IPS DF 4.7 (cell line): ENCODE measurements at regions not wholly inside any gene's neighbourhood (a gene's known extent, or its start where the extent isn't known, plus 50 kb on each side); places are given as distances from the start of the nearest gene placed in this dataset.
A peak's percentile ranks its signal among the peaks of the same experiment; 100 is the strongest.

Source experiments
- DNase-seq: peaks from one replicate; pipeline ENCODE4 v3.0.0-alpha.2; 2013; ENCODE audit warnings: low spot score; ENCODE audit errors: extremely low read depth

DNA sequence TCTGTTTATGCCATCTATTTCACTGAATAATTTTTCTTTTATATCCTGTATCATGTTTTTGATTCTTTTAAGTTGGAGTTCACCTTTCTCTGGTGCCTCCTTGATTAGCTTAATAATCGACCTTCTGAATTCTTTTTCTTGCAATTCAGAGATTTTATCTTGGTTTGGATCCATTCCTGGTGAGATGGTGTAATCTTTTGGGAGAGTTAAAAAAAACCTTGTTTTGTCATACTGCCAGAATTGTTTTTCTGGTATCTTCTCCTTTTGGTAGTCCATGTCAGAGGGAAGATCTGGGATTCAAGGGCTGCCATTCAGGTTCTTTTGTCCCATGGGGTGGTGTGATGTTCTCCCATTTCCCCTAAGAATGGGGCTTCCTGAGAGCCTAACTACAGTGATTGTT is 800.8 kb upstream of the TYRP1 start:
- DNase-seq: no peak

DNA sequence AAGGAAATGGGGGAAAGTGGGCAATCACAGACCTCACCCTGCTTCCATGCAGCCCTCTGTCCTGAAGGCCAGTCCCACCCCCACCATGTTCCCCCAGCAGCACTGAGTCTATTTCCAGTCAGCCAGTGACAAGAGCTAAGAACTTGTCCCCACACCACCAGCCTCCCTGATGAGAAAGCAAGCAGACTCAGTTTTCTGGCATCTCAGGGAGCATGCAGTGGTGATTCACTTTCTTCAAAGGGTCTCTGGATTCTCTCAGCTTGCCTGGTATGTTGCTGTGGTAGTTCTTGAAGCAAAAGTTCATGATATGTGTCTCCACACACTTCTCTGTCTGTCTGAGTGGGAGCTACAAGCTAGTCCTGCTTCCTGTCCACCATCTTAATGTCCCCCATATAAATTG is 799.9 kb upstream of the TYRP1 start:
- no peak for DNase-seq

DNA sequence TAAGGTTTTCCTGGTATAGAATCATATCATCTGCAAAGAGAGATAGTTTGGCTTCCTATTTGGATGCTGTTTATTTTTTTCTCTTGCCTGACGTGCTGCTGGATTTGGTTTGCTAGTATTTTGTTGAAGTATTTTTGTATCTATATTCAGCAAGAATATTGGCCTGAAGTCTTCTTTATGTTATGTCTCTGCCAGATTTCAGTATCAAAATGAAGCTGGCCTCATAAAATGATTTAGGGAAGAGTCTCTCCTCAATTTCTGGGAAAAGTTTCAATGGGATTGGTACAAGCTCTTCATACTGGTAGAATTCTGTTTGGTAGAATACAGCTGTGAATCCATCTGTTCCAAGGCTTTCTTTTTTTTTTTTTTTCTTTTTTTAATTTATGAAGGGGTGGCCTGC is 799.0 kb upstream of the TYRP1 start:
- no peak for DNase-seq

DNA sequence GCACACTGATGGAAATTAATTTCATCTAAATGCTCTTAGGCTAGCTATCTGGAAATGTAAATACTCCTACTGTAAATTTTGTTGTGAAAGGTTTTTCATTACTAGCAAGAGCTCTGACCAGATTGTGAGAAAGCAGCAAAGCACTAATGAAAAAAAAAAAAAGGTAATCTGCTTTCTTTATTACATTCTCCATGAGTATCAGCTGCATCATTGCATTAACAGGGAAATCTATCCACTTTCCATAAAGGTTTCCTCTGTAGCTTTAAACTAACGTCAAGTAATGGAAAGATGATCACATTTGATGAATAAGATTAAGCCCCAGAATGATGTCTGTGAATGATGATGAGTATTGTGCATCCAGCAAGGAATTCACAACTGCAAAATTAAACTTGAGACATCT is 790.6 kb upstream of the TYRP1 start:
- no peak for DNase-seq

DNA sequence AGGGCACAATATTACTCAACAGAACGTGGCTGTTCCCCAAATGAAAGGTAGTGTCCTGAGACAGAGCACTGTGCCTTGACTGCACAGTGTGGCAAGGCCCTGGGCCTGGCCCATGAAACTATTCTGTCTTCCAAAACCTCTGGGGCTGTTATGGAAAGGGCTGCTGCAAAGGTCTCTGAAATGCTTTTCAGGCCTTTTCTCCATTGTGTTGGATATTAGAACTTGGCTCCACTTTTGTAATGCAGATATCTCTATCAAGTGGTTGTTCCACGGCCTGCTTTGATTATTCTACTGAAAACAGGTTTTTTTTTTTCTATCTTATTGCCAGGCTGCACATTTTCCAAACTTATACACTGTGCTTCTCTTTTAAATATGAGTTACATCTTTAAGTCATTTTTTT is 777.5 kb upstream of the TYRP1 start:
- peak; percentile 9 for DNase-seq

DNA sequence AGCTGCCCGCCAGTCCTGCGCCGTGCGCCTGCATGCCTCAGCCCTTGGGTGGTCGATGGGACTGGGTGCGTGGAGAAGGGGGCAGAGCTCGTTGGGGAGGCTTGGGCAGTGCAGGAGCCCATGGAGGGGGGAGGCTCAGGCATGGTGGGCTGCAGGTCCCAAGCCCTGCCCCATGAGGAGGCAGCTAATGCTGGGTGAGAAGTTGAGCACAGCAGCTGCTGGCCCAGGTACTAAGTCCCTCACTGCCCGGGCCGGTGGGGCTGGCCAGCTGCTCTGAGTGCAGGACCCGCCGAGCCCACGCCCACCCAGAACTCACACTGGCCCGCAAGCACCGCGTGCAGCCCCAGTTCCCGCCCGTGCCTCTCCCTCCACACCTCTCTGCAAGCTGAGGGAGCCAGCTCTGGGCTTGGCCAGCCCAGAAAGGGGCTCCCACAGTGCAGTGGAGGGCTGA is 764.3 kb upstream of the TYRP1 start:
- DNase-seq: no peak

DNA sequence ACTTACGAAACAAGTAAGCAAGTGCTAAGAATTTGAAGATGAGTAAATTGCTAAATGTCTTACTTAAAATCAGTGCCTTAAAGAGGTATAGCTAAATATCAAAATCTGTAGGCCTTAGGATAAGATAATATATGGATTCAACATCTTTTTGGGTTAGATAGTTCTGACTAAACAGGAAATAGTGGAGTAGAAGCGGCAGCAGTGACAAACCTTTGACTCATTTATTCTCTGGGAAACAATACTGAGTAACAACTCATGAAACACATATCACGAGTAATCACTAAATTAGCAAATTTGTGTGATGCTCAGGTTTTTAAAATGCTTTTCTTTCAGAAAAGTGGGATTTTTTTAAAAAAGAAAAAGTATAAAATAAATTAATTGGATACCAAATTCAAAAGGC is 762.1 kb upstream of the TYRP1 start:
- no peak for DNase-seq

DNA sequence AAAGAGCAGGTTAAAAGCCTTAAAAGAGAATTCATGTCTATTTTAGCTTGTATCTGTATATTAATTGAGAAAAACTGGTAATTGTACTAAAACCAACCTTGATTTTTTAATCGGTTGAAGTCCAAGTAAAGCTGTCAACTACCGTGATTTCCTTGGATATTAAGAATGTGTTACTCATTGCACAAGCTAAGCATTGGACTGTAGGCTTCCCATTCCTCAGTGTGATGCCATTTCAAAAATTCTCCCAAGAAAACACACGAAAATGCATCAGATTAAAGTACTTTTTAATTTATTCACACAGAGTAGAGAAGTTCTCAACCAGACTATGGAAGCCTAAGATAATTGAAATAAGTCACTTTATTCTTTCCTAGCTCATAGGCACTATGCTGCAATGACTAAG is 761.4 kb upstream of the TYRP1 start:
- DNase-seq: no peak

DNA sequence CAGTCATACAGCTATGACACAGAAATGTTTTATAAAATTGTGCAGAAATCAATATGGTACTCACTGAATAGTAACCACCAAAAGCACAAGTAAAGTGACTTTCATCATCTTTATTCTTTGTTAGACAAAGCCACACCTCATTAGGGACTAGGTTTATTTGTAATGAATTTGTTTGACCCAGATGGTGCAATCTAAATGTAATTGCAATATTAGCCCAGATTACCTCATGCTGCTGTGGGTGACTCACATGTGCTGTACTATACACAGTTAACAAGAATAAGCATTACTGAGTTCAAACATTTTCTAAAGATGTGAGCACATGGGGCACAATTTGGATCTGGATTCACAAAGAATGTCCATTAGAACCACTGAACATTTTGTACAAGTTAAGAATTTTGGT is 759.3 kb upstream of the TYRP1 start:
- no peak for DNase-seq

DNA sequence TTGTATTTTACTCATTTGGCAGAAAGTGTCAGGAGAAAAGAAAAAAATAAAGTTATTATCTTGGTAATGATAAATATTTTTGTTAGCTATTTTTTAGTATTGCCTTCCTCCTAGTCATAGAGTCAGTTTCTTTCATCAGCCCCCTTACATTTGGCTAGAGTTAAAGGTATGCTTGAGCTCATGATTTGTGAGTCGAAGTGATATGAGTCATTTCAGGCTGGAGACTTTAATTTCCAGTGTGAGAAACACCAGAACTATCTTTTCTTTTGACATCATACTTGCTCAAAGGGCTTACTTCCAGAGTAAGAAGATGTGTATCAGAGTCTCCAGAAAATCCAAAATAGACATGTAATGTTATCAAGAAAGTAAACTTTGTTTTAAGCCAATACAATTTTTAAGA is 746.7 kb upstream of the TYRP1 start:
- no peak for DNase-seq

DNA sequence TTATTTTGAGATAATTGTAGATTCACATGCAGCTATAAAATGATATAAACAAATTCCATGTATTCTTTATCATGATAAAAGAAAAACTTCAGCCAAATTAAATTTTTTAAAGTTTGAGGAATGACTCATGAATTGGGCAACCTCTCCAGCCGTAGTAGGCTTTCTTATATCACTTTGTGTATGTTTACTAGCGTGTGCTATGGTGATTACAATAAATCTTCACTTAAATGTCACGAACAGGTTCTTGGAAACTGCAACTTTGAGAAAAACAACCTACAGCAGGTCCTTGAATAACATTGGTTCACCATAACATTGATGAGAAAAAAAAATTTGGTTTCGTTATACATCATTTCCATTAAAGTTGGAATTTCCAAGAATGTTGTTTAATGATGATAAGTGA is 730.9 kb upstream of the TYRP1 start:
- DNase-seq: no peak

DNA sequence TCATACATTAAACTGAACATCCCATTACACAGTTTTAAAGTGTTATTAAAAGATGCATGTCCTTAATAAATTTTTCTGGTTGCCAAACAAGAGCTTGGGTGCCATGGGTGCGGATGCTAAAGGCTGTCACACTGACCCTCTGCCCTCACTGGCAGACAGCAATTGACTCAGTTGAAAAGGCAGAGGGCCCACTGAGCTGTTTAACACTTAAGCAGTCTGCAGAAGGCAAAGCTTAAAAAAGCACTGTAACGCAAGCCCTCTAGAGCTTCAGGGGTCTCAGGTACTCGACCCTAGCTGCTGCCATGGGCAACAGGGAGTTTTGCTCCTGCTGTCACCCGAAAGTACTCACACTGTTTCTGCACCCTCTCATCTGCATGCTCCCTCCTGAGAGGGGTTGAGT is 726.4 kb upstream of the TYRP1 start:
- no peak for DNase-seq

DNA sequence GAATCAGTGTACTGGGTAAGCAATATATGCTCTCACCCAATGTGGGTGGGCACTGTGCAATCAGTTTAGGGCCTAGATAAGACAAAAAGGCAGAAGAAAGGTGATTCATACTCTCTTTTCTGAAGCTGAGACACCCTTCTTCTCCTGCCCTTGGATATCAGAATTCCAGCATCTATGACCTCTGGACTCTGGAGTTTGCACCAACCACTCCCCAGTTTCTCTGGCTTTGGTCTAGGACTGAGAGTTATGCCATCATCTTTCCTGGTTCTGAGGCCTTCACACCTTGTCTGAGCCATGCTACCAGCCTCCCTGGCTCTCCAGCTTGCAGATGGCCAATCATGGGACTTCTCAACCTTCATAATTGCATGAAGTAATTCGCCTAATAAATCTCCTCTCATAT is 724.6 kb upstream of the TYRP1 start:
- no peak for DNase-seq

DNA sequence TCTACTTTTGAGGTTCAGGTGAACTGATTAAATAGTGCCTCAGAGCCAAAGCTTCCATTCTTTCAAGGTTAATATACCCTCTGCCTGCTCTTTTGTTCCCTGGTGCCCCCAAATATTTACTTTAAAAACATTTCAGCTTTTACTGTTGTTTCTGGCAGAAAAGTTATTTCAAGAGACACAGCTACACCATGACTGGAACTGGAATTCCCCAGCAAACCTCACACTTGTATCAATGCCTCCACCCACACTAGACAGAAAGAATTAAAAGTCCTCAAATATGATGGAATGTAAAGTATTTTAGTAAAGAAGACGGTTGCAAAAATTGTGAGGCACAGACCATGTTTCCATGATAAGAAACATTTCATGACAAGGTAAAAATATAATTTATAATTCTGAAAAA is 720.2 kb upstream of the TYRP1 start:
- no peak for DNase-seq

DNA sequence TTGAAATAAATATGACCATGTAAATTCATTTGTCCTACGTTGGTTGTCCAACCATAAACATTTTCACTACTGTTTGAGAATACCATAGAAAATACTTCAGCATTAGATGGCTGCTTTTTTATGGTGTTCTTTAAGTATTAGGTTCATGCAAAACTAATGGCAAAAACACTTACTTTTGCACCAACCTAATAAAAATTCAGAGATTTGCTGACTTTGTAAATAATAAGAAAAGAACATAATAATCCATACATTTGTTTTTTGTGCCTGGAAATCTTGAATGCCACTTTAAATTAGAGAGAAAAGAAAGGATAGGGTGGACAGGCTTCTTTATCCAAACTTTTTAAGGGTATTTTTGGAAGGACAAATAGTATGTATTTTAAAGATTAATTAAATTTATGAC is 719.7 kb upstream of the TYRP1 start:
- no peak for DNase-seq

DNA sequence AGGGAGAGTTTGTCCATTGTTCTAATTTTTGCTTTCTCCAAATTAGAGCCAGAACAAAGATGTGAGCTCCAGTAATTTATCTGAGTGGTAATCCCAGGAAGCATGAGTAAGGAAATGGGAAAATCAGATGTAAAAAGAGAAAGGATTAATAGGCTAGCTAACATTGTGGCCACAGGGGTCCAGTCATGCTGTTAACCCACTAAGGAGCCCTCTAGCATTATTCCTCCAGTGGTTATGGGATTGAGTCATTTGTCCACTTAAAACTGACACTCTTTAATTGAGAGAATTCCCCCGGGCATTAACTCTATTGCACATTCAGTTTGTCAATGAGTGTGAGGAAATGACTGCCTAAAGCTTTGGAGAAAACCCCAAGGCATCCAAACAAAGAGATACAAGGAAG is 700.3 kb upstream of the TYRP1 start:
- DNase-seq: no peak

DNA sequence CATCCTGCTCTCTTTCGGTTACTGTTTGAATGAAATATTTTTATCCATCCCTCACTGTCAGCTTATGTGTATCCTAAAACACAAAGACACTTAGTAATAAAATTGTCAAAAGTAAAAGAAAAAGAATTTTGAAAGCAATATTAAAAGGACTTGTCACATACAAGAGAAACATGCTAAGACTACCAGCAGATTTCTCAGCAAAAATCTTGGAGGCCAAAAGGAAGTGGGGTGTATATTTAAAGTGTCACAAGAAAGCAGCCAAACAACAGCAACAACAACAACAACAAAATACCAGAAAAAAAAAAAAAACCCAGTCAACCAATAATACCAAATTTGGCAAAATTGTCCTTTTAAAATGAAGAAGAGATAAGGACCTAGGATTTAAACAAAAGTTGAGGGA is 678.7 kb upstream of the TYRP1 start:
- DNase-seq: no peak

DNA sequence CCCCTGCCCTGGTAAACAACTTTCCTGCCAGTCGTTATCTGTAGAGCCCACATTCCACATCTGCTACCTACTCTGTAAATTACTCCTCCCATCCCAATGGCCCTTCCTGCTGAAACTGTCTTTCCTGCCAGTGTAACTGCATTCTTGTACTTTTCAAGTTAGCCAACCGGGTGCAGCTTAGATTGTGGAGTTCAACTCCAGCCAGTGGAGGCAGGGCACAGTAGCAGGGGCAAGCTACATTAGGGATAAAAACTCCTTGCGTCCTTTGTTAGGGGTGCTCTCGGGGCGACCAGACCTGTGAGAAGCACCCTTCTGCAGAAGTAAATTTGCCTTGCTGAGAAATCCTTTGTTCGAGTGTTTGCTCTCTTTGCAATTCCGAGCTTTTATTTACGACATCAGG is 639.0 kb upstream of the TYRP1 start:
- no peak for DNase-seq

DNA sequence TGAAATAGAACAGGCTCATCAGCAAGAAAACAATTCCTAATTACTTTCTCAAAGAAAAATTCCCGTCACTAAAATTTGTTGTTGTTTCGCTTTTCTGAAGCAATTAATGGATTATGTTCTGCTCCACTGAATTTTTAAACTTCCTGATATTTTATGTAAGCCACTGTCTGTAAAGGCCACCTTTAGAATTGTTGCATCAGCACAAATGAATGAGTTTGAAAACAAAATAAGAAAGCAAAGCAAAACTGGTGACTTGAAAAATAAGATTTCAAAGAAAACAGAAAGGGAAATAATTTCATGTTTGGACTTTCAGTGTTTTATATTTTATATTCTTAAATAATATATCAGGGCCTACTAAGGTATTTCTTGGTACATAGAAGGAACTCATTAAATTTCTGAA is 636.3 kb upstream of the TYRP1 start:
- DNase-seq: no peak

DNA sequence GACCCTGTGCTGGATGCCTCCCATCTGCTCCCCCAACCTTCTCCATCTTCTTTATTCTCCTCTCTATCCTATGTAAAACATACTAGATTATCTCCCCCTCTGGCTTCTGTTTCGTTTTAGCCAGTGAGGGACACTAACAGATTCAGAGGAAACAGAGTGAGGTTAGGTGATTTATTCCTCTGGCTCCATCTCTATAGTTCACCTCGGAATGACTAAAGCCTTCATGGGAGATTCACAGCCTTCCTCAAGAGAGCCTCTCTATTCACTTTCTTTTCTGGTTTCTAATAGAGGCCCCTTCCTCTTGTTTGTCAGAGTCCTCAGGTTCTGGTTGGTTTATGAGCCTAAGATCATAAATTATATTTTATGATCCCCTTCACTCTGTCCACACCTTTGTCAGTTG is 633.1 kb upstream of the TYRP1 start:
- no peak for DNase-seq

DNA sequence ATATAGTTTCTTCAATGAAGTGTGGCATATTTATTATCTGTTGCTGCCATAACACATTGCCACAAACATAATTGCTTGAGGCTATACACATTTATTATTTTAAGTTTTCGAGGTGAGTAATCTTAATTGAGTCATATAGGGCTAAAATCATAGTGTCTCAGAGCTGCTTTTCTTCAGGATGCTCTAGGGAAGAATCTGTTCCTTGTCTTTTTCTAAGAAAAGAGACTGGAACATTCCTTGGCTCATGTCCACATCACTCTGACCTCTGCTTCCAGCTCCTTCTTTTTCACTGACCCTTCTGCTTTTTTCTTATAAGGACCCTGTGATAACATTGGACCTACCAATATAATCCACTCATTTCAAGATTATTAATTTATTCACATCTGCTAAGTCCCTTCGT is 632.4 kb upstream of the TYRP1 start:
- no peak for DNase-seq

DNA sequence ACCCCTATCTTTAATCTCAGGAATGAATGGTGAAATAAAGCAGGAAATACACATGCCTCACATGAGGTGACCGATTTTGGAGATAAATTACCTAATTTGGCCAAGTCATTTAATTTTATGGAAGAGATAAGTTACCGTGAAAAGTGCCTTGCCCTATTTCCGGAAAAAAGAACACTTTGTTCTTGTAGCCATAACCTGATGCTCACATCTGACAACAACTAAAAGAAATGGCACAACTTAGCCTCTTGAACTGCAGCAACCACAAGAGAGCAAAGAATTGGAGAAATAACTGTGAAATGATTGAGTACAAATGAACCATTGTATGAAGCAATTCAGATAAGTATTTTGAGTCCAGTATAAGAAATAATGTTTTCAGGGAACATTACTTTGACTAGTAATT is 628.1 kb upstream of the TYRP1 start:
- DNase-seq: no peak

DNA sequence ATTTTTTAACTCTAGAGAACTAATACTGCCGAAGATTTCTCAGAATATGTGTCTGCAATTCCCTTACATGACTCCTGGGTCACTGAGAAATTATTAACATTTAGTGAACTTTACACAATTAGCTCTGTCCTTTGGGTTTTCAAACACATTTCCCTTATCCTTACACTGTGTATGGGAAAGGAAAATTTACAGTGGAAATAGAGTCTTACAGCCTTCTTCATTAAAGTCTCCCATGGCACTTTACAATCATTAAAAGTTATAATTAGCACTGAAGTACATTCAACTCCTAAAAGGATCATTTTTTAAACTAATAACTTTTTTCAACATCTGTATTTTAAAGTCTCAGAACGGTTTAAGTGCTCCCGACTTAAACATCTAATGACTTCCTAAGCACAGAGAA is 627.5 kb upstream of the TYRP1 start:
- no peak for DNase-seq

DNA sequence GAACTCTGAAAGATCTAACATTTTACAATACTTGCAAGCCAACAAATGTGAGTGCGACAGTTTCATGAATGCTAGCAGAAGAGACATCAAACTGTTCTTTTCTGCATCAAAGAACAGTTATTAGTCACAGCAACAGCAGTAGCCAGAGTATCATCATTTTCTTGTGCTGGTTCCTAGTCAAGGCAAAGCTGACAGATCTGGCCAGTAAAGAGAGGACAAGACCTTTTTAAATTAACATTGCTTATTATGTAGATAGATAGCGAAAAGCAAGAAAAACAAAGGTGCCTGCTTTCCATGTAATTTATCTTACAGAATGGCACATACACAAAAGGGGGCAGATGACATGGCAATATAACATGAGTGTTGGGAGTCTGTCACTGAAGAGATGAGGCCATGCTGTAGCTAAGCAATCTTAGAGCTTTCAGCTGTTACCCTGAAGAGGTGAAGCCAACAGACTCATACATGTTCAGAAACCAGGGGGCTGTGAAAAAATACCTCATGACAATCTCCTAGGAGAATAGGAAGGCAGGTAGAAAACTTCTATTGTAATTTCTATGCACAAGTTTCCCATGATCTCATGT is 626.6 kb upstream of the TYRP1 start:
- DNase-seq: no peak
